ENCODE measurements at regions not wholly inside any gene's neighbourhood (a gene's known extent, or its start where the extent isn't known, plus 50 kb on each side); places are given as distances from the start of the nearest gene placed in this dataset.

- TF ChIP-seq PBX3 (CRISPR knock-in tag; IDR thresholded peaks at IDR 0.05) (no peak), CTCF (tag by site-specific recombination; IDR thresholded peaks at IDR 0.05) (no peak), ZNF274 (IDR thresholded peaks at IDR 0.05; ENCODE audit: low read length) (no peak), ZNF274 (tag by site-specific recombination; IDR thresholded peaks at IDR 0.05; ENCODE audit: borderline replicate concordance) (no peak), RBAK (tag by site-specific recombination; IDR thresholded peaks at IDR 0.05) (no peak), ZNF76 (tag by site-specific recombination; IDR thresholded peaks at IDR 0.05; ENCODE audit: borderline replicate concordance, low read depth) (no peak), REST (tag by site-specific recombination; IDR thresholded peaks at IDR 0.05) (no peak), ZNF747 (tag by site-specific recombination; IDR thresholded peaks at IDR 0.05) (no peak), PRDM10 (tag by site-specific recombination; IDR thresholded peaks at IDR 0.05) (no peak), ZNF121 (tag by site-specific recombination; IDR thresholded peaks at IDR 0.05) (no peak), BCL11A (tag by site-specific recombination; IDR thresholded peaks at IDR 0.05; ENCODE audit: low read depth) (no peak), TSHZ1 (tag by site-specific recombination; IDR thresholded peaks at IDR 0.05; ENCODE audit: borderline replicate concordance) (no peak), ZNF785 (tag by site-specific recombination; IDR thresholded peaks at IDR 0.05) (no peak), ZNF366 (tag by site-specific recombination; conservative IDR thresholded peaks at IDR 0.05) (no peak), ZFP69B (tag by site-specific recombination; IDR thresholded peaks at IDR 0.05) (no peak)
These were observed 55.3 kb upstream of the ERCC4 start for GRCh38 chr16:13864689-13865088.
